NCI-H748 (cell line): ENCODE measurements at regions not wholly inside any gene's neighbourhood (a gene's known extent, or its start where the extent isn't known, plus 50 kb on each side); places are given as distances from the start of the nearest gene placed in this dataset.
A peak's percentile ranks its signal among the peaks of the same experiment; 100 is the strongest.

Experiments used
- DNase-seq: peaks from one replicate; lab custom pipeline; 2025; ENCODE audit not compliant: unreplicated experiment; lab: John Stamatoyannopoulos, UW

DNA sequence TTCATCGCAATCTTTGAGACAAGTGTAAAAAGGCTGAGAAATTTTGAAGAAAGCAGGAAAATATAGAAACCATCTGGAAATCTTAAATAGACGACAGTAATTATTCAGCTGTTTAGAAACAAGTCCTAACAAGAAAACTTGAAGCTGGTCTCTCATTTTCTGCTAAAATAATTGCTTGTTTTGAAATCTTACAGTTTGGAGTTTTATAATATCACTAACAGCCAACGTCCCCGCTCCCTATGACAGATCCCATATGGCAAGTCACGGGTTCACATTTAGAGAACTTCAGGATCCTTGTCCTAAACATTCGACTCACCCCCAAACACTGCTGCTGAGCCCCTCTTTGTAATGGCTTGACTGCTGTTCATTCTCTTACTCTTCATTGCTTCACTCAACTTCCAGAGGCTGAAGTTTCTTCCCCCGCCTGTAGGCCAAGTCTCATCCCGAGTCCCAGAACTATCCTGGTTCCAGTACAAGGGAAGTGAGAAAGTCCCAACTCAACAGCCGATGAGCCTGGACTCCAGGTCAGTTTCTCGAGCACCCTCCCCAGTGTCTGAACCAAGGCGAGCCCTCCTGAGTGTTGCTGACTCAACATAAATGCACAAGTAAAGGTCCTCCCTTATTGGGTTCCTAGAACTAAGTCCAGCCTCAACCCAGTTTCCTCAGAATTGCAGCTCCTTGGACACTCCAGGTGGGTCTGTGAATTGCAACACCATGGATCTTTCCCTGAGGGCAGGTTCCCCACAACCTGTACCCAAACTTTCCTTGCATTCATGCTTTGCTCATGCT, 93.4 kb upstream of the BACE2 start:
- no peak for DNase-seq

DNA sequence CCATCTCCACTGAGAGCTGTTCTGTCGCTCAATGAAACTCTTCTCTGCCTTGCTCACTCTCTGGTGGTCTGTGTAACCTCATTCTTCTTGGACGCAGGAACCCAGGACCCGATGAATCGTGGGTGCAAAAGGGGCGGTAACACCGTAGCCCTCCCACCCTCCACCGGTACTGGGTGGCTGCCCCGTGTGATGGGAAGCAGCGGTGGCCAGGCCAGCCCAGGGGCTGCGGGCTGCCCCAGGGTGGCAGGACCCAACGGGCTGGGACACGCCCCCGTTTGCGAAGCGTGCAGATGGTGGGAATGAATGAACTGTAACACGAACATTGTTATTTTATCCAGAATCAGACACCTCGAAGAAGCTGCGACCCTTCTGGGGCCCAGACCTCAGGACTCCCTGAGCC, 92.3 kb upstream of the BACE2 start:
- no peak for DNase-seq

DNA sequence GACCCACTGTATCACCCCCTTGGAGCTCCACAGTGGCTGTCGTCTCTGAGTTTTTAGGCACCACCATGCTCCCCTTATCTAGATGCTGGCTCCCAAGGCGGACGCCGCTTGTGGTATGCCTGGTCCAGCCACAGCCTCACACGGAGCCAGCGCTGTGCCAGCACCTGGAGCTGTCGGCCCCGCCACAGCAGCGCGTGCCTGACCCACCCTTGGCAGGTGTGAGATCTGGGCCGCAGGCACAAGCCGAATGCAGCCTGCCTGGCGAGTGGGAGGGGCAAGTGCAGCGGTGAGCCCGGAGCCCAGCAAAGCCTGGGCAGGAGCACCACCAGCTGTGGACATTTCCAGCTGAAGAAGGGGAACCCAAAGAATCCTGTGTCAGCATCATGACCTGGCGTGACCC, 91.9 kb upstream of the BACE2 start:
- DNase-seq = no peak

DNA sequence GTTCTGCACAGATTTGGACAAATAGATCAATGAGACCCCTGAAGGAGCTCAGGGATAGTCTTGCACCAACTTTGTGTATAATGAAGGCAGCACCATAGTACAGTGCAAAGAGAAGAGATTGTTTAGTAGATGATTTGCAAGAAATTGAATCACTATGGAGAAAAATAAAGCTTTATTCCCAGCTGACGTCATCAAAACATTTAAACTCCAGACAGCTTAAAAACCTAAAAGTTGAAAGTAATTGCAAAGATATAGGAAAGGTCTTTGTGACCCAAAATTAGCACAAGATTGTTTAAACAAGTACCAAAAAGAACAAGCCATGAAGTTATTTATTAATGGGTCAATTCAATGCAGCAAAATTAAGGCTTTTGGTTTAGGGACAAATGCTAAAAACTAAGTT, 88.8 kb upstream of the BACE2 start:
- DNase-seq = no peak

DNA sequence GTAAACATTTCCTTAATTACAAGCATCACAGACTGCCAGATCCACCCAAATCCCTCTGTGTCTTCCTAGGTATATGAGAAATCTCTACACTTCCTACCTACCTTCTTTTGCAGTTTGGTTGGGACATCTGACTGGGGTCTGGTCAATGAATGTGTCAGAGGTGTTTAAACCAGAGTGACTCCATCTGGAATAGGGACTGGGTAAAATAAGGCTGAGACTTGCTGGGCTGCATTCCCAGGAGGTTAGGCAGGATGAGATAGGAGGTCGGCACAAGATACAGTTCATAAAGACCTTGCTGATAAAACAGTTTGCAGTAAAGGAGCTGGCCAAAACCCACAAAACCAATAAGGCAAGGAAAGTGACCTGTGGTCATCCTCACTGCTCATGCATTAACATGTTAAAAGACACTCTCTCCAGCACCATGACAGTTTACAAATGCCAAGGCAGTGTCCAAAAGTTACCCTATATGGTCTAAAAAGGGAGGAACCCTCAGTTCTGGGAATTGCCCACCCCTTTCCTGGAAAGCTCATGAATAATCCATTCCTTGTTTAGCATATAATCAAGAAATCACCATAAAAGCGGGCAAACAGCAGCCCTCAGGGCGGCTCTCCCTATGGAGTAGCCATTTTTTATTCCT, 87.4 kb upstream of the BACE2 start:
- DNase-seq = no peak

DNA sequence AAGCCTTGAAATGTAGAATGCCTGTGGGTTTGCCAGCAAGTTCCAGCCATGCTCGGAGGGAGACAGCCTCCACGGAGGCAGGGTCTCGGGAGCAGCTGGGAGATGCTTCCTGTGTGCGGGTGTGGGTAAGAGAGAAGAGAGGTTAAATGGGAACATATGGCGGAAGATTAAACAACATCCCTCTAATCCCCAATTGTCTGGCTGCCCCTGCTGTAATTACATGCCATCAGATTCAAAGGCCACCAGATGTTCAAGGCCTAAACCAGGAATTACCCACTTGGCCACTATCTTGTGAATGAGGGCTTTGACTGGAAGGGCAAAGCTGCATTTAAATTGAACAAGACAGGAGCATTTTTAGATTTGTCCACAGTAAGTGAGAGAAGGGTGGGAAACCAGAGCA, 81.4 kb upstream of the BACE2 start:
- no peak for DNase-seq

DNA sequence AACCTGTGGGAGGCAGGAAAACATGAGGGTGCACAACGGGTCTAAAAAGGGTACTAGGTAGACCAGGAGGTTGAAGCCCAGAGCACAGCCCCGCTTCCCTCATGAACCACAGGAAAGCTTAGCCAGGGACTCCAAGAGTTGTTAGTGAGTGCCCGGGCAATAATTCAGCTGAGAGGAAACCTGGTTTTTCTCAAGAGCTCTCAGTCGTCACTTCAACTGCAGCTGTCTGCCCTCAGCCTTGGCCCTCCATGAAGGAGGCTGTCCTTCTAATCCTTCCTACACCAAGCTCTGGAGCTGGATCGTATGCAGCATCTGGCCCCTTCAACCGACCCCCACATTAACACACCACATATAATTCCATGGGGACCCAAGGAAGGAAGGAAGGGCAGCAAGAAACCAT, 77.0 kb upstream of the BACE2 start:
- no peak for DNase-seq

DNA sequence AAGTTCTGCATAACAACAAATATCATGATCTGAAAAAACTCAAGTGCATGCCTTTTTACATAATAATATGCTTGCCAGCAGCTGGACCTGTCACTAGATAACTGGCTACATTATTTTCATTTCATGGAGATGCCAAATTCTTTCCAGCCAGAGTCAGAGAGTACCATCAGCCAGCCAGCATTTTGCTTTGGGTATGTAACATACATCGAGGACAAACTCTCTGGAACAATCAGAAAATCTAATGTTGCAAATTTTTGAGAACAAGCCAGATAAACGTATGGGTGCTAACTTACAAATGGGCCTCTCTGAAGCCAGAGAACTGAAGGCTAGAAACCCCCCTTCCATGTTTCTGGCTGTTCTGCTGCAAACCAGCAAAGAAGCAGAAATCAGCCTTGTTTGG, 76.3 kb upstream of the BACE2 start:
- no peak for DNase-seq

DNA sequence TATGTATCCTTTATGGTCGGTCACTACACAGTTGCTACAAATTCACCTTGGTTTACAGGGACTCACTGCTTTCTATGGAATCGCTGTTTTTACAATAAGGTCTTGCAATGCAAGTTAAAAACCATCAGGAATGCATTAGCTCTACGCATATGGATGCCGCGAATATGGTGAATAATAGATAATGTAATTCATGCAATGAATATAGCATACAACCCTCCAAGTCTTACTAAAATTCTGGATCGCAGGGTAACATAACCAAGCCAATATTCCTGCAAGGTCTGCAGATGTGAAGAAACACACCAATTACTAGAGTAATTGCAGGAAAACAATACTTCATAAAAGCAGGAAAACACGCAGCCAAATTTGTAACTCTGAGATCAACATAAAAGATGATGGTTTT, 75.6 kb upstream of the BACE2 start:
- DNase-seq = no peak

DNA sequence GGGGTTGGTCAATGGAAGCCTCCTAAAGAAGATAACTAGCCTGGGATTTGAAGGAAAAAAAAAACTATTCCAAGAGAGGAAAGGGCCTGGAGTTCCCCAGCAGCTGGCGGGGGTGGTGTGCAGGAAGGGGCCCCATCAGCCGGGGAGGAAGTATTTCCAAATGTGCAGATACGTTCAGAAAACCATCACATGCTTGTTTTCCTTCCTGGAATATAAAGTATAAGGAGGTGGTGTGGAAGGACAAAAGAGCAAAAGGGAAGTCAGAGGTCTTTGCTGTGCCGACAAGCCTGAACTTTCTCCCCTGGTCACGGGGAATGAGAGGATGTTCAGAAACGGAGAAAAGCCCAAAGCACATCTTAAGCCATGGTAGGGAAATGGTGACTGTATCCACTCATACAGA, 72.0 kb upstream of the BACE2 start:
- no peak for DNase-seq

DNA sequence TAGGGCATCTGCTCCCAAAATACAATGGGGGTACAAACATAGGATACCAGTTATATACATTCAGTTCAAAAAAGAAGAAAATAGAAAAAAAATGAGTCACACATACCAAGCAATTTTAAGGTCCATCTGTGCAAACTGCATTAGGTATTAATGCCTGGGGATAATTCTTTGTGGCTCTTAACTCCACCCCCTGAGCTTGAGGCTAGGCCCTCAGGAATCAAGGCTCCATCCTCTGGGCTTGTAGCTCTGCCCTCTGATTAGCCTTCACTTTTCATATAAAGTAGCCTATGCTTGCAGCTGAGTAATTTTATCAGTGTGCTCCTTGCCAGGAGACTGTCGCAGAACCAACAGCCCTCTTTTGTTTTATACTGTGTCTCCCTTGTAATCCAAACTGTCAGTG, 69.9 kb upstream of the BACE2 start:
- DNase-seq = no peak

DNA sequence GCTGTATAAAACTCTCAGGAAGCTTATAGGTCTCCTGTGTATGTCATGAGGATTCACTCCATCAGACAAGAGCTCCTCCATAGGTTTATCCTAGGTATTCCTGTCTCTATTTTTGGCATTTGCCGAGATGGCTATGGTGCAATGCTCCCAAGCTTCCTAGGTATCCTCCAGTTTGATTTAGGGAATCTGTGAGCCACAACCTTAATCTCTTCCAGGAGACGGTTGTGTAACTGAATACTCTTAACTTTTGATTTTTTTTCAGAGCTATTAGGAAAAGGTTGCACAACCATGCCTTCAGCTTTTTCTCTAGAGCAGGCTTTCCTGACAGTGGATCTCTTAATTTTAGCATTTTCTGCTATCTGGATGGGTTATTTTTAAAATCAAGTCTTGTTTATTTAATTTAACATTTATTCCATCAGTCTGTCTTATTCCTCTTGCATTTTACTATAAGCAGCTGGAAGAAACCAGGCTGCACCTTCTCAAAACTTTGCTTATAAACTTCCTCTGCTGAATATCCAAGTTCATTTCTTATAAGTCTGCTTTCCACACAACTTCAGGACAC, 69.4 kb upstream of the BACE2 start:
- no peak for DNase-seq

DNA sequence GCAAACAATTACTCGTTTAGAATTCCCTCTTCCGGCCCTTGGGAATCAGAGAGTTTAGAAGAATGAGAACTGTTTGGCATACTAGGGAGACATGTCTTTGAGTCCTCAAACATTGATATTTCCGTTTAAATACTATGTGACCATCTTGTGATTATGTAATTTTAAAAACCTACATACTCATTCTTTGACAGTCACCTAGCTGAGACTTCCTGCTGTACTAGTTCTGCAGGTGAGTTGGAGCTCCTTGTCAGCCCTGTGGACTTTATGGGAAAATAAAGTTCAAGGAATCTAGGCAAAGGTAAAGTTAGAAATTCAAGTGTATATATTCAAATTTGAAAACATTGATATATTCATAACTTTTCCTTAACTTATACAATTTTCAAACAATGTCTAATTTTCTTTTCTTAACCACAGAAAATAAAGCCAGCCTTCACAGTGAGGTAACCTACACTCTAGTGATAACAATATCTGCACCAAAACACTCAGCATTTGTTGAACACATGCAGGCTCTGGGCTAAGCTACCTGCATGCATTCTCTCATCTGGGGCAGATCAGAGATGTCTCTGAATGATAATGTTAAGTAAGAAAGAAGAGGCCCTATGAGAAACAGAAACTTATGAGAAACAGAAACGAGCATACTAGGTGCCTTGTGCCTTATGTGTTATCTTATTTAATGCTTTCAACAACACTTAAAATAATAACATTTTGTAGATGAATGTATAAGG, 67.0 kb upstream of the BACE2 start:
- DNase-seq = no peak

DNA sequence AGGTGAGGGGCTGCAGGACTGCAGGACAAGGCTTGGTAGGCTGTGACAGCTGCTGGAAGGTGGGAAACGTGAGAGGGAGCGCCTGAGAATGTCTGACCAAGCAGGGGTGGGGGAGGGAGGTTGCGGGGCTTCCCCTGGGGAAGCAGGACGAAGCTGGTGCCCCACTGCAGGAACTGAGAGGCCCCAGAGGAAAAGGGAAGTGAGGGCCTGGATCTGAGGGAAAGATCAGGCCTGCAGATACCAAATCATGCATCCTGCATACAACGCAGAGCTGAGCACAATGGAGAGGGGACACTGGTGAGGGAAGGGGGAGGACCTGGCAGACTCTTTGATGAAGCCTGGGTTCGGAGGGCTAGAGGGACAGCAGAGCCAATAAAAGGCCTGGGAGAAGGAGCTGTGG, 65.7 kb upstream of the BACE2 start:
- DNase-seq = no peak

DNA sequence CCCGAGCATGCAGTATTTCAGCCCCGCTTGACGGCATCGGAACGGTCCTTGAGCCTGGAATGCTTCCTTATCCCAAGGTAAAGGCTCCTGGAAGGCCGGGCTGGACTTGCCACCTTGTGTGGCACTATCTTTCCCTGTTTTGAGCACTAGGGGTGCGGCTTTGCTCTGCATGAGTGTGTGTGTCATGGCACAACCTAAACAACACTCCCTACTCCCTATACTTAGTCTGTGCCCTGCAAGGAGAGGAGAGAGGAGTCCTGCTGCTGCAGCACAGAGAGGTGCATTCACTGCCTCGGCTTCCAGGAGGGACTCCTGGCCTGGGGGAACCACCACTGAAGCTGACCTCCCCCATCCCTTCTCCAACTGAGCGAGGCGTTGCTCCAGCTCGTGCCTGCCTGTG, 60.4 kb upstream of the BACE2 start:
- DNase-seq = no peak

DNA sequence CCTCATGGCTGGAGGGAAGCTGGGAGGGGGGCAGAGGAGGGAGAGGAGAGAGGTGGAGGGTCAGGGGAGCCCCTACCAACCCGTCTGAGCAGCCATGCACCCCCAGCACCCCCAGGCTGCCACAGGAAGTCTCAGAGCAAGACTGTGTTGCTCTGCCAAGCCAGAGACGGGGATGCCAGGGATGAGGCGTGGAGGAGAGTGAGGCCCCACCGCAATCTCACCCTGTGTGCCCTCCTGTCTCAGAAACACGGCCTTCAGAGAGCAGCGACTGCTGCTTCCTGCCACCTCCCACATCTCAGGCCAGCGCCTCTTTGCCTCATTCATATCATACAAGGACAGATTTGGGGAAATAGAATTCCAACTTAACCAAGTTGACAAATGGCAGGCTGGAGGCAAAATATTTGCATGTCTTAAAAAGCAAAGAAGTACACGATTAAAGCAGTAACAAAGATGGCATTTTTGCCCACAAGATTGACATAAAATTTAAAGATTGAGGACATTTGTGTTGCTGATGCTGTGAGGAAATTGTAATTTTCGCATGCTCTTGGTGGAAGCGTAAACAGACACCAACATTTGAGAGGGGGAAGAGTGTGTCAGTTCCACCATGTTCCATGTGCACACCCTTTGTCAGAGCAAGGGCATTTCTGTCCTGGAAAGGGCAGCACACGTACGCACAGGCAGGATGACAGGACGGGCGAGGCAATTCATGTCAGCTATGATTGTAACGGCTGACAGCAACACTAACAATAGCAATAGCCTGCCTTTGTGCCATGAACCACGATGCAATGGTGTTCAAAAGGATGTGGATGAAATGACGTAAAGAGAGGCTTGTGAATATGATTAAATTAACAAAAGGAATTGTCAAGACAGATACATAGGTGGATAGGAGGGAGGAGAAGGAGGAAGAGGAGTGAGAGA, 59.0 kb upstream of the BACE2 start:
- no peak for DNase-seq

DNA sequence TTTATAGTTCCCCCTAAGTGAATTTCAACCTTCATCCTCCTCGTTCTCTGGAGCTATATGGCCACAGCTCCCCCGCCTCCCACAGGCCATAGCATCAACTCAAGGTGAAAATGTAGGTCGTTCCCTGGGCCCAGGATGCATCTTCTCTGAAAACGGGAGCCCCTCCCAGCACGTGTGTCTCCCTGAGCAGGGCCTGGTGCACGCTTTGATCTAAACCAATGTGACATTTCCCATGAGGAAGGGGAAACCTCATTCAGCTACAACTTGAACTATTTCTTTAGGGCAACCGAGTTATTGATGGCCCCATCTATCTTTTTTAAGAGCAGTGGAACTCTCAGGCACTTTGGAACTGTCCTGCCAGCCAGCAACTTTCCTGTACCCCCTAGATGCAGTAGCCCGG, 57.8 kb upstream of the BACE2 start:
- DNase-seq = no peak

DNA sequence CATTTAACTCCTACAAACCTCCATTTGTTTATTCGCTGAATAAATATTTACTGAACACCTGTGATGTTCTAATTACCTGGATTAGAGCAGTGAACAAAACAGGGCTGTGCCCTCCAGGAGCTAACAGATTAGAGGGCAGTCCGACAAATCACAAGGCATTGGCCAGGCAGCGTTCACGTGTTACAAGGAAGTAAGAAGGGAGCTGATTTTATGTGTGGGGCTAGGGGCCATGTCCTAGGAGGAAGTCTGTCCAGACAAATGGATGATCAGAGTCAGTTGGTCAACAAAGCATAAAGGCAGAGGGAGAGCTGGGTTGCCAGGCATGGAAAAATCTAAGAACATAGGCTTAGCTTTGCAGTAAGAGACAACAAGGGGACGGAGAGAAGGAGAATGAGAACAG, 57.3 kb upstream of the BACE2 start:
- DNase-seq = peak; percentile 20

DNA sequence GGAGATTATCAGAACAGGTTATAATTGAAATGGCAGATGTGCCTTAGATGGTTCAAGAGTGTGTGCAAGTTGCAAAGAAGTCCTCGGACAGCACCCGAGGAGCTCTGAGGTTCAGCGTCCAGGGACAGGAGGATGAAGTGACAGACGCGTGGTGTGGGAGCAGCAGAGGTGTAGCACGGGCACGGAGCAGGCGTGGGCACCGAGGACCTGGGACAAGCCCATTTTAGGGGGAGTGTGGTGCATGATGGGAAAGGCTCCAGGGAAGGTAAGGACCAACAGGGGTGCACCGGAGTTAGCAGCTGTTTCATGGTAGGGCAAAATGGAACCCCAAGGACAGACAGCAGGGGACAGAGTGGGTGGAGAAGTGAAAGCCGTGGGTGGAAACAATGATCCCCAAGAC, 56.3 kb upstream of the BACE2 start:
- no peak for DNase-seq

DNA sequence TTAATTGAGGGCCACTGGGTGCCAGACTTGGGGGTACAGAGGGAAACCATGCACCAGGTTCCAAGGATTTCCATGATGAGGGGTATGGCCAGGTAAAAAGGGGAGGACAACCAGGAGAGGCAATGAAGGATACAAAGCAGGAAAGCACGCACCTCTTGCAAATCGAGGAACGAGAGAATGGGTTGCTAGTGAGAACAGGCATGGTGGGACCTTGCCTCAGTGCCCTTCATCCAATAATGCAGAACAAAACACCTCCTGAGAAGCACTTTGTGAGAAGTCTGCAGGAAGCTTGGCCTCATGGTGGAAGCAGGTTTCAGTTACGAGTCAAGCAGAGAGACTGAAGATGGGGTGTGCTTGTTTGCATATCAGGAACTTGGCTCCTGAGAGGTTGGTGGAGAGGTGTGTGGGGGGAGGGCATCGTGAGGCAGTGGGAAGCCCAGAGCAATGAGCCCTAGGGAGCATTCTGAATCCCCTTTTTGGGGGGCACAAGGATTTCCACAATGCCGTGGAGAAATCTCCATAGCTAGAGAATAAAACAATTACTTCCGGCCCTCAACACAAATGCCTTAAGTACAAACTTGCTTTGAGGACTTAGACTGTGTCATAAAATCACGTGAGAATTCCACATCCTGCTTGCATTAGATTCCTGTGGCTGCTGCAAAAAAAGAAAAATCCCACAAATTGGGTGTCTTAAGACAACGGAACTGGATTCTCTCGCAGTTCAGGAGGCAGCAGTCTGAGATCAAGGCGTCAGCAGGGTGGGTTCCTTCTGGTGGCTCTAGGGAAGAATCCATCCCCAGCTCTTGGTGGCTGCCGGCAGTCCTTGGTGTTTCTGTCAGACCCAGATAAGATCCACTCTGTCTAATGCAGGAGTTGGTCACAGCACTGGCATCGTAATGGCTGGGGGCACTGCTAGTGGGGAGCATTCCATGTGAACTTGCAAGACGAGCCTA, 54.9 kb upstream of the BACE2 start:
- DNase-seq = no peak
